Epithelial cell of proximal tubule (primary cell): ENCODE measurements at regions not wholly inside any gene's neighbourhood (a gene's known extent, or its start where the extent isn't known, plus 50 kb on each side); places are given as distances from the start of the nearest gene placed in this dataset.

Experiments used
- DNase-seq: peaks from one replicate; pipeline ENCODE4 v3.0.0-alpha.2; 2011; ENCODE audit warnings: low read depth
- H3K4me3 ChIP-seq: 2 replicates; pipeline ENCODE4 v1.5.1; 2011; ENCODE audit warnings: low read depth, mild to moderate bottlenecking, low read length
- TF ChIP-seq, protein P1 (sequence below): conservative IDR thresholded peaks from 2 replicates; pipeline ENCODE4 v1.5.1; 2012; ENCODE audit warnings: low read depth, mild to moderate bottlenecking, low read length

DNA sequence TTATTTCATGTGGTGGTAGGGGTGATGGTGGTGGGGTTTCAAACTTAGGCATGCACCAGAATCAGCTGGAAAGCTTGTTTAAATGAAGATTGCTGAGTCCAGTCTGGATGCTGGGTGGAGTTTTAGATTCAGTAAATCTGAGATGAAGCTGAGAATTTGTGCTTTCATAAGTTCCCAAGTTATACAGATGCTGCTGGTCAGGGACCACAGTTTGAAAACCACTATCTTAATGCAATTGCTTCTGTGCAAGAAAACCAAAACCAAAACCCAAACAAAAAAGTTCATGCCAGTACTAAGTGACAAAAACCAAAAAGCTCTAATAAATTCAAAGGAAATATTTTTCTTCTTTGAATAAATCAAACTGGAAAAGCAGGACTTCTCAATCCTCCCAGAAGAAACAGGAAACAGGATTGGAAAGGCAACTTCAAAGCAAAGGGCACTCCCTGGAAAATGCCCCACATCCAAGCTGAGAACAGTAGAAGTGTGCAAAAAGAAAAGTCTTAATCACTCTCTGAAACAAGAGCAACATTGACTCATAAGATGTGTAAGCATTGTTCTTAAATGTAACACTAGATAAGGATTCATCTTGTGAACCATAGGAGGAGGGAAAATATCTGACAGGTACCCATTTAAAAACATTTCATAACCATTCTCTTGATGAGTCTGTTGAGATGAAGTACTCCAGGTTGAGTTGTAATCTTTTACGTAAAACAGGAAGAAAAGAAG, 481.5 kb upstream of the HSF2 start:
- DNase-seq = no peak
- no peak overlapping the region for H3K4me3 ChIP-seq
- TF ChIP-seq, protein P1, sequence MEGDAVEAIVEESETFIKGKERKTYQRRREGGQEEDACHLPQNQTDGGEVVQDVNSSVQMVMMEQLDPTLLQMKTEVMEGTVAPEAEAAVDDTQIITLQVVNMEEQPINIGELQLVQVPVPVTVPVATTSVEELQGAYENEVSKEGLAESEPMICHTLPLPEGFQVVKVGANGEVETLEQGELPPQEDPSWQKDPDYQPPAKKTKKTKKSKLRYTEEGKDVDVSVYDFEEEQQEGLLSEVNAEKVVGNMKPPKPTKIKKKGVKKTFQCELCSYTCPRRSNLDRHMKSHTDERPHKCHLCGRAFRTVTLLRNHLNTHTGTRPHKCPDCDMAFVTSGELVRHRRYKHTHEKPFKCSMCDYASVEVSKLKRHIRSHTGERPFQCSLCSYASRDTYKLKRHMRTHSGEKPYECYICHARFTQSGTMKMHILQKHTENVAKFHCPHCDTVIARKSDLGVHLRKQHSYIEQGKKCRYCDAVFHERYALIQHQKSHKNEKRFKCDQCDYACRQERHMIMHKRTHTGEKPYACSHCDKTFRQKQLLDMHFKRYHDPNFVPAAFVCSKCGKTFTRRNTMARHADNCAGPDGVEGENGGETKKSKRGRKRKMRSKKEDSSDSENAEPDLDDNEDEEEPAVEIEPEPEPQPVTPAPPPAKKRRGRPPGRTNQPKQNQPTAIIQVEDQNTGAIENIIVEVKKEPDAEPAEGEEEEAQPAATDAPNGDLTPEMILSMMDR = no peak

DNA sequence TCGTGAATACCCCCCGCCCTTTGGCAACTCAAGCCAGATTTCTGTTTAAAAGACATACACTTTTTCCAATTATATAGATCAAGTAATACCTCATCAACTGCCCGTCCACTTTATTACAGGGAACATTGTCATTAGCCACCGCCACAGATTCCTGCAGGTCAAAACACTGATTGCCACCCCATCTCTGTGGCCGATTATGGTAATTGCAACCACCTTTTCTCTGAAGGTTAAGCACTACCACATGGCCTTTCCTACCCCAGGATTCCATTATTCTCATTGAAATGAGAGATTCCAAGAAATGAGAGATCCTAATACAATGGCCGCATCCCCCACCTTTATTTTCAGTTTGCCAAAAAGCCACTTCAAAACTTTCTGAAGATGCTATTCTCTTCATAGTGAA, 478.8 kb upstream of the HSF2 start:
- H3K4me3 ChIP-seq = no peak overlapping the region
- DNase-seq = no peak
- TF ChIP-seq, protein P1 = no peak

DNA sequence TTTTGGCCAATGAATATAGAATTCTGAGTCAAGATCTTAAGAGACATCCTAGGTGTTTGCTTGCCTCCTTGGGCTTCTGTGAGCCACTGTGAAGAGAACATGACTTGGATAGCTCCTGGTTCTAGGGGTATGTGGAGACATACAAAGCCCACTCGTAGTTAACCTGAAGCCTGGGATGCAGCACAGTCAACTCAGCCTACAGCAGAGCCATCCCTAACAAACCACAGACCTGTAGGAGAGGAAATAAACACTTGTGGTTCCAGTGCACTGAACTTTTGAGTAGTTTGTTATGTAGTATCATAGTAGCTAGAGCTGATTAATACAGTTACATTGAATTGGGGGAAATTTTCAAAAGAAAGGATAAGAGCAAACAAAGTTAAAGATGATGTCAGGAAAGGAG, 474.4 kb upstream of the HSF2 start:
- no peak for DNase-seq
- TF ChIP-seq, protein P1 = no peak
- H3K4me3 ChIP-seq = no peak overlapping the region

DNA sequence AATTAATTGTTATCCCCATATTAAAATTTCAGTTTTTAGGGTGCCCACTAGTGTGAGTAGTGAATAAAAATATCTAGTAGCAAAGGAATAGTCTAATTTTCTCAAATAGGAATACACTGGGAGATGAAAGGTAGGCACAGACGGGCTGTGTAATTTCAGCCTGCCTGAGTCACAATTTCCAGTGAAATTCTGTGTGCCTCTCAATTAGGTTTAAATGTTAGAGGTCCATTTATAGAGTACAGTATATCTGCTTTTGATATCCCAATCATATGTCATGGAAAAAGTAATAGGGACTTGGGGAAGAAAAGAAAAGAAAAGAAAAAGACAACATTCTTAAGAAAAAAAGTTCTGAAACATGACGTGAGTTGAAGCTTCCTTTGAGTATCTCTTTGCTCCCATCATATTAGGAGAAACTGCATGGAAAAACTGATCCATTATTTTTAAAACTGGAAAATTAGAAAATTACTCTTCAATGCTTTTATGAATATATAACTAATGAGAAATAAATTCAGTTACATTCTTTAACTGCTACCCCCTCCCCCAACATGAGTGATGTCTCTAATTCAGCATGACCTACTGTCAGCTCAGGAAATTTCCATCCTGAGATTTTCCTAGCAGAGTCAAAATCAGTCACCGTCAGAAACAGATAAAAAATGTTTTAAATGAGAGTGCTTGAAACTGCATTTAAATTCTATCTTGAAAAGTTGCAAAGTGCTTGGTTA, 473.8 kb upstream of the HSF2 start:
- H3K4me3 ChIP-seq = no peak overlapping the region
- no peak for DNase-seq
- TF ChIP-seq, protein P1 = no peak

DNA sequence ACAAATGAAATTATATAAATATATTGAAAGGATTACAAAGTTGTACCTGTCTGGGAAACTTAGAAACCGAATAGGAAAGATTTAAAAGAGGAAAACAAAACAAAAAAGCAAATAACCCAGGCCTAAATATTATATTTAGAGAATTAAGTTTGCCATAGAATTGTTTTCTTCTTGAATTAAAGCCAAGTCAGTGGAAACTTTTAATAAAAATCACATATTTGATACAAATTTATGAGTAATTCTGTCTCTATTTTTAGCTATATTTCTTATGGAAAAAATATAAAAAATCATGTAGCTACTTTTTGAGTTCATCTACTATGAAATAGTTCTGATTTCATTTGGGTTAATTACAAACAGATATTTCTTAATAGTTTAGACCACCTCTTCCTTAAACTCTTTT, 470.2 kb upstream of the HSF2 start:
- DNase-seq = no peak
- H3K4me3 ChIP-seq = no peak overlapping the region
- TF ChIP-seq, protein P1 = no peak

DNA sequence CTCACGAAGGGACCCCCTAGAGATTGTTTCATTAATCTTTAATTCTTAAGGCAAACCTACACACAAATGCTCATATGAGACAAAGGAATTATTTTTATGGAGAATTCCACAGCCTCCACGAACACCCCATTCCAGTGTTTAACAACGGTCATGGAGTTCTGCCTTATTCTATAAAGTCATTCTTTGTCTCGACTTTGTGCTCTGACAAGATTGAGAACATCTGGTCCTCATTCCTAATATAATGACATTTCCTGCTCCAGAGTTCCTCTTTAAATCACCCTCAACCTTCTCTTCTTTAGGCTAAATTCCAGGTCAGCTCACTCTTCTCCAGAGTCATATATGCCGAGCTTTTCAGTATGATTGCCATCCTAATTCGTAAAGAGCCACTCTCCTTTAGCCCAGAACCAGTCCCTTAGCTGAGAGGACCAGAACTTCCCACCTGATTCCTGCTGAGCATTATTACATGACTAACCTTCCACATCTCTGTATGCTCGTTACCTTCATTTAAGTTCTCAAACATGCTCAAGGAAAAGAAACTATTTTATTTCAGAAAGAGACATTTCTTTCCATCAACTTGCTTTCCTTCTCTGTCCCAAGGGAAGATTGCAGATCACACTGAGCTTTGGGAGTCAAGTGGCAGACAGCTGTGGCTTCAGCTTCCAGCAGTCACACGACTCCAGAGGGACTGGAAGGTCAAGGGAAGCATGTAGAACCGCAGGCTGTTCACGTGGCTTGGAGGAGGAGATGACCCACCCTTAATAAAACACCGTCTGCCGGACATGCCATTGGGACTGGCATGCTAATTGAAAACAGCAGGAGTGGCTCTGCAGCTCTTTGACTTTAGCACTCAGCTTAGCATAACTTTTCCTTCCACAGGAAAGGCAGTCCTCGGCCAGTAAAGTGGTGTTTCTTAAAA, 467.1 kb upstream of the HSF2 start:
- no peak for DNase-seq
- TF ChIP-seq, protein P1 = no peak
- no peak overlapping the region for H3K4me3 ChIP-seq
